ENCODE measurements at regions not wholly inside any gene's neighbourhood (a gene's known extent, or its start where the extent isn't known, plus 50 kb on each side); places are given as distances from the start of the nearest gene placed in this dataset.
A peak's percentile ranks its signal among the peaks of the same experiment; 100 is the strongest.

GRCh38 chr9:110049699-110050450 lies 158.1 kb downstream of the C9orf152 start:
- Mint-ChIP-seq H3K9me3 (ENCODE audit: unreplicated experiment) (no peaks in the 10 kb centered on the region), H3K36me3 (ENCODE audit: low read depth, unreplicated experiment) (peaks cover 6% of the 10 kb centered on the region), H3K4me1 (ENCODE audit: low read depth, unreplicated experiment) (peaks cover 30% of the 10 kb centered on the region), H3K27me3 (ENCODE audit: low read depth, unreplicated experiment) (no peaks in the 10 kb centered on the region), H3K27ac (ENCODE audit: unreplicated experiment) (peak overlapping the region; percentile 82), H3K4me3 (ENCODE audit: unreplicated experiment) (peak overlapping the region; percentile 98)
- no peaks in the 10 kb centered on the region for H3K27me3 ChIP-seq (ENCODE audit: insufficient read depth, low read length)
- FAIRE-seq (no peak), DNase-seq (ENCODE audit: low read depth) (no peak)
- no peak overlapping the region for H2AFZ ChIP-seq (ENCODE audit: low read depth, low read length)
- no peaks in the 10 kb centered on the region for H3K9me3 ChIP-seq (ENCODE audit: insufficient read depth, low read depth, low read length)
- no peaks in the 10 kb centered on the region for H3K36me3 ChIP-seq (ENCODE audit: insufficient read depth, low read length)
- TF ChIP-seq CTCF (IDR thresholded peaks at IDR 0.05; ENCODE audit: insufficient read depth, low read depth, low read length) (no peak), EZH2 (IDR thresholded peaks at IDR 0.05; ENCODE audit: insufficient read depth, low read length) (no peak)
- H3K79me2 ChIP-seq (ENCODE audit: insufficient read depth, low read length) = peaks cover 67% of the 10 kb centered on the region
- peaks cover 22% of the 10 kb centered on the region for H3K4me1 ChIP-seq (ENCODE audit: insufficient read depth, low read length)
- peak overlapping the region; percentile 100 for H3K4me2 ChIP-seq (ENCODE audit: low read length)
- H3K9ac ChIP-seq (ENCODE audit: low read length) = peak overlapping the region; percentile 98
- H3K27ac ChIP-seq (ENCODE audit: low read depth, low read length) = peak overlapping the region; percentile 93
- peaks cover 45% of the 10 kb centered on the region for H4K20me1 ChIP-seq (ENCODE audit: insufficient read depth, low read length)
- H3K4me3 ChIP-seq (ENCODE audit: insufficient read depth, low read depth, low read length) = peak overlapping the region; percentile 98

- Mint-ChIP-seq H3K4me1 (ENCODE audit: low read depth, unreplicated experiment) (peaks cover 30% of the 10 kb centered on the region), H3K9me3 (ENCODE audit: unreplicated experiment) (no peaks in the 10 kb centered on the region), H3K27ac (ENCODE audit: unreplicated experiment) (peak overlapping the region; percentile 82), H3K36me3 (ENCODE audit: low read depth, unreplicated experiment) (peaks cover 6% of the 10 kb centered on the region), H3K27me3 (ENCODE audit: low read depth, unreplicated experiment) (no peaks in the 10 kb centered on the region), H3K4me3 (ENCODE audit: unreplicated experiment) (peak overlapping the region; percentile 98)
- Histone ChIP-seq H3K4me3 (ENCODE audit: insufficient read depth, low read depth, low read length) (peak overlapping the region; percentile 98), H3K9me3 (ENCODE audit: insufficient read depth, low read depth, low read length) (no peaks in the 10 kb centered on the region), H3K27ac (ENCODE audit: low read depth, low read length) (peak overlapping the region; percentile 93), H3K27me3 (ENCODE audit: insufficient read depth, low read length) (no peaks in the 10 kb centered on the region), H3K36me3 (ENCODE audit: insufficient read depth, low read length) (no peaks in the 10 kb centered on the region), H3K9ac (ENCODE audit: low read length) (peak overlapping the region; percentile 98), H4K20me1 (ENCODE audit: insufficient read depth, low read length) (peaks cover 54% of the 10 kb centered on the region), H3K79me2 (ENCODE audit: insufficient read depth, low read length) (peaks cover 76% of the 10 kb centered on the region), H3K4me2 (ENCODE audit: low read length) (peak overlapping the region; percentile 100), H3K4me1 (ENCODE audit: insufficient read depth, low read length) (peaks cover 22% of the 10 kb centered on the region), H2AFZ (ENCODE audit: low read depth, low read length) (no peak overlapping the region)
- DNase-seq (ENCODE audit: low read depth) (peak; percentile 94), FAIRE-seq (peak; percentile 88)
- TF ChIP-seq EZH2 (IDR thresholded peaks at IDR 0.05; ENCODE audit: insufficient read depth, low read length) (no peak), CTCF (IDR thresholded peaks at IDR 0.05; ENCODE audit: insufficient read depth, low read depth, low read length) (no peak)
Measured at GRCh38 chr9:110050925-110051355, 157.0 kb downstream of the C9orf152 start.

- no peaks in the 10 kb centered on the region for H3K27me3 ChIP-seq (ENCODE audit: insufficient read depth, low read length)
- FAIRE-seq (no peak), DNase-seq (ENCODE audit: low read depth) (no peak)
- Mint-ChIP-seq H3K27ac (ENCODE audit: unreplicated experiment) (no peak overlapping the region), H3K4me3 (ENCODE audit: unreplicated experiment) (no peak overlapping the region), H3K27me3 (ENCODE audit: low read depth, unreplicated experiment) (no peaks in the 10 kb centered on the region), H3K4me1 (ENCODE audit: low read depth, unreplicated experiment) (peaks cover 33% of the 10 kb centered on the region), H3K9me3 (ENCODE audit: unreplicated experiment) (no peaks in the 10 kb centered on the region), H3K36me3 (ENCODE audit: low read depth, unreplicated experiment) (peaks cover 12% of the 10 kb centered on the region)
- H3K4me1 ChIP-seq (ENCODE audit: insufficient read depth, low read length) = peaks cover 6% of the 10 kb centered on the region
- no peak for TF ChIP-seq EZH2 (IDR thresholded peaks at IDR 0.05; ENCODE audit: insufficient read depth, low read length)
- TF ChIP-seq CTCF (IDR thresholded peaks at IDR 0.05; ENCODE audit: insufficient read depth, low read depth, low read length) = no peak
- H4K20me1 ChIP-seq (ENCODE audit: insufficient read depth, low read length) = peaks cover 88% of the 10 kb centered on the region
- H3K9me3 ChIP-seq (ENCODE audit: insufficient read depth, low read depth, low read length) = no peaks in the 10 kb centered on the region
- no peak overlapping the region for H2AFZ ChIP-seq (ENCODE audit: low read depth, low read length)
- peaks cover 97% of the 10 kb centered on the region for H3K79me2 ChIP-seq (ENCODE audit: insufficient read depth, low read length)
- H3K27ac ChIP-seq (ENCODE audit: low read depth, low read length) = no peak overlapping the region
- H3K9ac ChIP-seq (ENCODE audit: low read length) = no peak overlapping the region
- no peak overlapping the region for H3K4me2 ChIP-seq (ENCODE audit: low read length)
- no peak overlapping the region for H3K4me3 ChIP-seq (ENCODE audit: insufficient read depth, low read depth, low read length)
- peaks cover 7% of the 10 kb centered on the region for H3K36me3 ChIP-seq (ENCODE audit: insufficient read depth, low read length)
Measured at GRCh38 chr9:110056062-110056461, 151.9 kb downstream of the C9orf152 start.
